HCT116 (cell line): ENCODE measurements at regions not wholly inside any gene's neighbourhood (a gene's known extent, or its start where the extent isn't known, plus 50 kb on each side); places are given as distances from the start of the nearest gene placed in this dataset.

Source experiments
- ATF3 ChIP-seq: IDR thresholded peaks from 2 replicates; pipeline ENCODE4 v1.6.1; 2012
- CTCF ChIP-seq, 3 experiments: fragments of 200-600 bp in 1 of 3; sonication (generic) in 1 of 3; IDR thresholded peaks in 2 of 3; conservative IDR thresholded peaks in 1 of 3; 2 replicates each; pipeline ENCODE4 v1.5.1; 2012 to 2017; ENCODE audit warnings: low read depth in 2 of 3, low read length in 2 of 3, antibody characterized with exemption in 1 of 3, borderline replicate concordance in 1 of 3, control low read depth in 1 of 3, mild to moderate bottlenecking in 1 of 3, mixed read lengths in 1 of 3, mixed run types in 1 of 3, moderate library complexity in 1 of 3; ENCODE audit not compliant: insufficient read depth in 1 of 3
- EZH2 ChIP-seq: fragments of 200-600 bp; sonication (generic); IDR thresholded peaks from 2 replicates; pipeline ENCODE4 v1.6.1; 2017; ENCODE audit warnings: antibody characterized with exemption, mixed run types
- FOSL1 ChIP-seq: IDR thresholded peaks from 2 replicates; pipeline ENCODE4 v1.6.1; 2012; ENCODE audit warnings: low read depth
- POLR2A ChIP-seq: IDR thresholded peaks from 2 replicates; pipeline ENCODE4 v1.7.0; 2011; ENCODE audit warnings: borderline replicate concordance; ENCODE audit not compliant: insufficient read depth, insufficient read length; ENCODE audit errors: extremely low read depth
- POLR2AphosphoS5 ChIP-seq: IDR thresholded peaks from 2 replicates; pipeline ENCODE4 v1.6.1; 2011; ENCODE audit warnings: mild to moderate bottlenecking, low read depth, low read length, moderate library complexity
- TCF7L2 ChIP-seq: IDR thresholded peaks from 2 replicates; pipeline ENCODE4 v1.7.0; 2011; ENCODE audit warnings: borderline replicate concordance, inconsistent platforms; ENCODE audit not compliant: insufficient read depth, insufficient read length; ENCODE audit errors: extremely low read depth
- ZNF274 ChIP-seq: fragments of 200-500 bp; sonication (Bioruptor generic); IDR thresholded peaks from 2 replicates; pipeline ENCODE4 v1.6.1; 2014; ENCODE audit warnings: mild to moderate bottlenecking, low read depth, low read length, inconsistent platforms

GRCh38 chr5:135225856-135226560 is 173.0 kb downstream of the MACROH2A1 start:
- TF ChIP-seq ZNF274 (no peak), CTCF (IDR thresholded peaks at IDR 0.05 in 2 of 3, conservative IDR thresholded peaks at IDR 0.05 in 1 of 3; ENCODE audit: borderline replicate concordance in 1 of 3, insufficient read depth in 1 of 3, low read depth in 2 of 3, low read length in 2 of 3) (no peak), POLR2A (no peak), FOSL1 (no peak), ATF3 (no peak), POLR2AphosphoS5 (no peak), TCF7L2 (no peak), EZH2 (no peak)
